Vagina (tissue), 2 donors: ENCODE measurements at regions not wholly inside any gene's neighbourhood (a gene's known extent, or its start where the extent isn't known, plus 50 kb on each side); places are given as distances from the start of the nearest gene placed in this dataset.

ENCODE experiments used
- DNase-seq, 2 donors: peaks; one replicate each; pipeline ENCODE4 v3.0.0-alpha.2; 2017; ENCODE audit errors: extremely low spot score in 2 of 2
- H3K27ac ChIP-seq: fragments of 200-600 bp; sonication (generic); one replicate; pipeline ENCODE4 v1.5.1; 2019
- H3K27me3 ChIP-seq: fragments of 200-600 bp; sonication (generic); one replicate; pipeline ENCODE4 v1.5.1; 2019
- H3K36me3 ChIP-seq, 2 donors: fragments of 200-600 bp; sonication (generic); one replicate each; pipeline ENCODE4 v1.5.1; 2017 to 2019
- H3K4me1 ChIP-seq: fragments of 200-600 bp; sonication (generic); one replicate; pipeline ENCODE4 v1.5.1; 2019
- H3K4me3 ChIP-seq, 2 donors: fragments of 200-600 bp; sonication (generic); 1 replicate in 1 of 2; 2 replicates in 1 of 2; pipeline ENCODE4 v1.5.1; 2016 to 2019
- H3K9me3 ChIP-seq: fragments of 200-600 bp; sonication (generic); one replicate; pipeline ENCODE4 v1.5.1; 2019
- CTCF ChIP-seq, 3 experiments: fragments of 450-650 bp in 2 of 3; fragments of 200-600 bp in 1 of 3; sonication (generic) in 1 of 3; IDR thresholded peaks; one replicate each; pipeline ENCODE4 v1.5.1; 2017 to 2019; ENCODE audit warnings: antibody characterized with exemption in 3 of 3, mild to moderate bottlenecking in 2 of 3, moderate library complexity in 2 of 3
- POLR2A ChIP-seq, 2 donors: fragments of 450-650 bp; IDR thresholded peaks; one replicate each; pipeline ENCODE4 v1.6.1; 2017; ENCODE audit warnings: antibody characterized with exemption in 2 of 2, mild to moderate bottlenecking in 2 of 2, moderate library complexity in 2 of 2
- POLR2AphosphoS5 ChIP-seq, 2 donors: sonication (generic); formaldehyde crosslinking; IDR thresholded peaks; one replicate each; pipeline ENCODE4 v1.9.0; 2017; ENCODE audit warnings: antibody characterized with exemption in 2 of 2, mild to moderate bottlenecking in 2 of 2, low read depth in 1 of 2; ENCODE audit not compliant: insufficient read depth in 1 of 2
- intact Hi-C: fragments of 100-400 bp; cut with DNase I; formaldehyde crosslinking; loops from one replicate; pipeline ENCODE4 v1.15.1; 2023

GRCh38 chr12:130054803-130055202 lies 107.5 kb upstream of the FZD10 start:
- Histone ChIP-seq H3K4me1 (no peaks in the 10 kb centered on the region), H3K9me3 (no peaks in the 10 kb centered on the region), H3K36me3 (no peaks in the 10 kb centered on the region), H3K4me3 (no peak overlapping the region), H3K27me3 (no peaks in the 10 kb centered on the region), H3K27ac (no peak overlapping the region)
- no peak for DNase-seq
- no peak for TF ChIP-seq POLR2AphosphoS5 (IDR thresholded peaks at IDR 0.05; ENCODE audit: insufficient read depth in 1 of 2, low read depth in 1 of 2)
- intact Hi-C loops = no loop called here

- Histone ChIP-seq H3K36me3 (no peaks in the 10 kb centered on the region), H3K27ac (no peak overlapping the region), H3K4me1 (no peaks in the 10 kb centered on the region), H3K4me3 (no peak overlapping the region), H3K27me3 (no peaks in the 10 kb centered on the region), H3K9me3 (no peaks in the 10 kb centered on the region)
- intact Hi-C loops = no loop called here
- no peak for TF ChIP-seq POLR2A (IDR thresholded peaks at IDR 0.05)
- TF ChIP-seq CTCF (IDR thresholded peaks at IDR 0.05) = no peak
- TF ChIP-seq POLR2AphosphoS5 (IDR thresholded peaks at IDR 0.05; ENCODE audit: insufficient read depth in 1 of 2, low read depth in 1 of 2) = no peak
- no peak for DNase-seq
These were observed 103.3 kb upstream of the FZD10 start for GRCh38 chr12:130058926-130059472.

- TF ChIP-seq POLR2A (IDR thresholded peaks at IDR 0.05) (no peak), POLR2AphosphoS5 (IDR thresholded peaks at IDR 0.05; ENCODE audit: insufficient read depth in 1 of 2, low read depth in 1 of 2) (no peak), CTCF (IDR thresholded peaks at IDR 0.05) (no peak)
- Histone ChIP-seq H3K36me3 (no peaks in the 10 kb centered on the region), H3K4me1 (no peaks in the 10 kb centered on the region), H3K9me3 (no peaks in the 10 kb centered on the region), H3K27me3 (no peaks in the 10 kb centered on the region), H3K4me3 (no peak overlapping the region), H3K27ac (no peak overlapping the region)
- intact Hi-C loops = no loop called here
- DNase-seq = no peak
These were observed 98.4 kb upstream of the FZD10 start for GRCh38 chr12:130063866-130064265.

- intact Hi-C loops = no loop called here
- Histone ChIP-seq H3K36me3 (no peaks in the 10 kb centered on the region), H3K4me1 (no peaks in the 10 kb centered on the region), H3K27ac (no peak overlapping the region), H3K27me3 (no peaks in the 10 kb centered on the region), H3K9me3 (no peaks in the 10 kb centered on the region), H3K4me3 (no peak overlapping the region)
- TF ChIP-seq CTCF (IDR thresholded peaks at IDR 0.05) (no peak), POLR2A (IDR thresholded peaks at IDR 0.05) (no peak), POLR2AphosphoS5 (IDR thresholded peaks at IDR 0.05; ENCODE audit: insufficient read depth in 1 of 2, low read depth in 1 of 2) (no peak)
- no peak for DNase-seq
These were observed 97.3 kb upstream of the FZD10 start for GRCh38 chr12:130064999-130065398.

- H3K36me3 ChIP-seq = no peaks in the 10 kb centered on the region
- DNase-seq = no peak
- H3K4me3 ChIP-seq = no peak overlapping the region
- TF ChIP-seq POLR2A (IDR thresholded peaks at IDR 0.05) = no peak
- TF ChIP-seq CTCF (IDR thresholded peaks at IDR 0.05) = no peak
- no peak for TF ChIP-seq POLR2AphosphoS5 (IDR thresholded peaks at IDR 0.05; ENCODE audit: insufficient read depth in 1 of 2, low read depth in 1 of 2)
- peaks cover 7% of the 10 kb centered on the region for H3K4me1 ChIP-seq
- H3K27ac ChIP-seq = no peak overlapping the region
- no peaks in the 10 kb centered on the region for H3K9me3 ChIP-seq
- intact Hi-C loops = no loop called here
- H3K27me3 ChIP-seq = no peaks in the 10 kb centered on the region
These were observed 95.5 kb upstream of the FZD10 start for GRCh38 chr12:130066742-130067141.
